SU-DHL-6 (cell line): ENCODE measurements at regions not wholly inside any gene's neighbourhood (a gene's known extent, or its start where the extent isn't known, plus 50 kb on each side); places are given as distances from the start of the nearest gene placed in this dataset.

Experiments
- H2AFZ ChIP-seq: fragments of 200-600 bp; sonication (generic); 2 replicates; pipeline ENCODE4 v1.6.1; 2014; ENCODE audit warnings: low read depth, mild to moderate bottlenecking, moderate library complexity, mixed read lengths, antibody characterized with exemption, low read length; ENCODE audit not compliant: severe bottlenecking
- H3F3A ChIP-seq: fragments of 200-600 bp; shearing (Covaris generic); 2 replicates; pipeline ENCODE4 v1.6.0; 2016; ENCODE audit warnings: antibody characterized with exemption, mild to moderate bottlenecking; ENCODE audit not compliant: insufficient read depth
- H3K27ac ChIP-seq: fragments of 200-600 bp; sonication (generic); 2 replicates; pipeline ENCODE4 v1.5.1; 2016; ENCODE audit warnings: low read depth, mild to moderate bottlenecking, low read length, moderate library complexity, mixed read lengths
- H3K27me3 ChIP-seq: fragments of 200-600 bp; sonication (generic), shearing (Covaris generic); 2 replicates; pipeline ENCODE4 v1.6.0; 2014; ENCODE audit warnings: mild to moderate bottlenecking, low read length
- H3K36me3 ChIP-seq: fragments of 200-600 bp; sonication (generic); 2 replicates; pipeline ENCODE4 v1.6.1; 2014; ENCODE audit warnings: mild to moderate bottlenecking, low read length, mixed read lengths
- H3K4me2 ChIP-seq: fragments of 300-600, 200-600 bp; shearing (Covaris generic), sonication (generic); 2 replicates; pipeline ENCODE4 v1.6.0; 2014; ENCODE audit warnings: low read length, low read depth, mild to moderate bottlenecking; ENCODE audit not compliant: poor library complexity, severe bottlenecking
- H3K4me3 ChIP-seq: fragments of 200-600 bp; sonication (generic); 2 replicates; pipeline ENCODE4 v1.5.1; 2014; ENCODE audit warnings: antibody characterized with exemption, low read length, mild to moderate bottlenecking, mixed read lengths; ENCODE audit not compliant: insufficient read depth, poor library complexity, severe bottlenecking
- H3K79me2 ChIP-seq: fragments of 200-600 bp; sonication (generic); 2 replicates; pipeline ENCODE4 v1.6.1; 2014; ENCODE audit warnings: mild to moderate bottlenecking, low read length, moderate library complexity; ENCODE audit not compliant: insufficient read depth
- H3K9ac ChIP-seq: fragments of 200-600 bp; sonication (generic); 2 replicates; pipeline ENCODE4 v1.7.0; 2014; ENCODE audit warnings: mild to moderate bottlenecking, low read length
- H3K9me2 ChIP-seq: fragments of 200-600 bp; sonication (generic); replicated peaks from 2 replicates; pipeline ENCODE4 v1.6.1; 2014; ENCODE audit warnings: low read length; ENCODE audit not compliant: insufficient read depth
- H3K9me3 ChIP-seq: fragments of 200-600 bp; sonication (generic); 2 replicates; pipeline ENCODE4 v1.6.1; 2014; ENCODE audit warnings: low read length, mixed read lengths; ENCODE audit not compliant: insufficient read depth
- H4K20me1 ChIP-seq: fragments of 200-600 bp; sonication (generic); 2 replicates; pipeline ENCODE4 v1.6.1; 2014; ENCODE audit warnings: low read depth, mild to moderate bottlenecking, antibody characterized with exemption, low read length, moderate library complexity, mixed read lengths
- CTCF ChIP-seq: fragments of 200-600 bp; sonication (generic); IDR thresholded peaks from one replicate; pipeline ENCODE4 v1.5.1; 2017; ENCODE audit warnings: antibody characterized with exemption, mild to moderate bottlenecking, low read length, moderate library complexity; ENCODE audit not compliant: insufficient read depth, poor library complexity, severe bottlenecking
- EZH2phosphoT487 ChIP-seq: fragments of 200-600 bp; sonication (generic), shearing (Covaris generic); conservative IDR thresholded peaks from 2 replicates; pipeline ENCODE4 v1.6.1; 2018; ENCODE audit warnings: mild to moderate bottlenecking, antibody characterized with exemption, low read length, moderate library complexity, mixed read lengths

DNA sequence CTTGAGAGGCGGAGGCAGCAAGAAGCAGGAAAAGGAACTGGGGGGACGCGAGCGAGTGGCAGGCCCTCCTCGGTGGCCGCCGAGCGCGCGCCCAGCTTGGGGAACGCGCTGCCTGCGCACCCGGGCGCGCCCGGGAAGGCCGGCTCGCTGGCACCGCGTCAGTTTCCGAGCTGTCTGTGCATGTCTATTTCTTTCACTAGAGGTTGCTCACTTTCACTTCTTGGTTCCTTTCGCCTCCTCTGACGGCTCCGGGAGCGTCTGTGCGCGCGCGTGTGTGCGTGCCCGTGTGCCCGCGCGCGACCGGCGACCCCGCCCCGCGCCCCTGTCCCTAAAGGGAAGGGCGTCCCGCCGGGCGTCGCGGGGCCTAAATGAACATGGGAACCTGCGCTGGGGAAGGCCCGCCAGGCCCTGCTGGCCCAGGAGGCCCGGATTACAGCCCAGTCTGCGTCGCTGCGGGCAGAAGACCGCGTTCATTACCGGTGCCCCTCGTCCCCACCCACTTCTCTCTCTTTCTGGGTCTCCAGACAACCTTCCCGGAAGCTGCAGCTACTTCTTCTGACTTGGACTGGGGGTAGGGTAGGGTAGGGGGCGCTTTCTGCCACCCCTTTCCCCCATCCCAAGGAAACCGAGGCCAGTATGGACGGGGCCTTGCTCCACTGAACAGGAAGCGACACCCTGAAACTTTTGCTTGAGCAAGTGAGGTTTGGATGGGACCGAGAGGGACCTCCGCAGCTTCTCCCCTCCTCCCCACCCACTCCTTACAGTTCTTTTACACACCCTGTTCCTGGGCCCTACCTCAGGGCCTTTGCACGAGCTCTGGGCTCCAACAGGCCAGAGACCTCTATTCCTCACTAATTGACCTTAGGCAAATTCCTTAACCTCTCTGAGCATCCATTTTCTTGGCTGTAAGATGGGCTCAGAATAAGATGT is 205.8 kb upstream of the IER5L start:
- H3K4me2 ChIP-seq = peak overlapping the region; percentile 40
- no peak overlapping the region for H2AFZ ChIP-seq
- no peaks in the 10 kb centered on the region for H3K36me3 ChIP-seq
- no peak for TF ChIP-seq CTCF
- no peak for TF ChIP-seq EZH2phosphoT487
- no peak overlapping the region for H3K27ac ChIP-seq
- peak overlapping the region; percentile 20 for H3K4me3 ChIP-seq
- H3K79me2 ChIP-seq = no peaks in the 10 kb centered on the region
- H3K9me2 ChIP-seq = no peaks in the 10 kb centered on the region
- H3K9ac ChIP-seq = peak overlapping the region; percentile 25; the same call in 1 of the 2 replicates
- no peaks in the 10 kb centered on the region for H3K9me3 ChIP-seq
- no peaks in the 10 kb centered on the region for H3K27me3 ChIP-seq
- H4K20me1 ChIP-seq = no peaks in the 10 kb centered on the region
- H3F3A ChIP-seq = no peaks in the 10 kb centered on the region

DNA sequence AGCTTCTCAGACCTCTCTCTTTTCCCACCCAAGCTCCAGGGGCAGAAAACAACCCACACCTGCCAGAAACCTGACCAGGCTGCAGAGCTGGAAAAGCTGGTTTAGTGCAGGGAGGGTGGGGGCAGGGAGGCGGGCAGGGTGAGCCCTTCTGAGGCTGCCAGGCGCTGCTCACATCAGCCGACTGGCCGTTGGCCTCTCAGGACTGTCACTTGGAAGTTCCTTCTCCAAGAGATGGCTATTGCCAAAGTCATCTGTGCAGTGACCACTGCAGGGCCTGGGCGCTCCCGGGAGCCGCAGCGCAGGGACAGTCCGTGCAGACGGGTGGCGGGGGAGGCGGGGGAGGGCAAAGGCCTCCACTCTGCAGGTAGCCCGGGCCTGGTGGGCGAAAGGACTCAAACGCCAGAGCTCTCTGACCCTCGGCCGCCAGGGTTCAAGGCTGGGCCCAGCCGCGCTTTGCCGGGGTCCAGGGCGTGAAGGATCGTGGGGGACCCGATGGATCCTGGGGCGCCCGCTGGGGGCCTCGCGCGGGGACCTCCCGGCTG is 205.0 kb upstream of the IER5L start:
- H3K9me3 ChIP-seq = no peaks in the 10 kb centered on the region
- no peaks in the 10 kb centered on the region for H3K9me2 ChIP-seq
- no peak overlapping the region for H2AFZ ChIP-seq
- no peak overlapping the region for H3K4me3 ChIP-seq
- TF ChIP-seq EZH2phosphoT487 = no peak
- no peak for TF ChIP-seq CTCF
- H3K9ac ChIP-seq = no peak overlapping the region; the same call in 1 of the 2 replicates
- no peaks in the 10 kb centered on the region for H3K36me3 ChIP-seq
- no peaks in the 10 kb centered on the region for H4K20me1 ChIP-seq
- H3K4me2 ChIP-seq = peak overlapping the region; percentile 29
- H3K27me3 ChIP-seq = no peaks in the 10 kb centered on the region
- no peaks in the 10 kb centered on the region for H3K79me2 ChIP-seq
- H3K27ac ChIP-seq = no peak overlapping the region
- no peaks in the 10 kb centered on the region for H3F3A ChIP-seq

DNA sequence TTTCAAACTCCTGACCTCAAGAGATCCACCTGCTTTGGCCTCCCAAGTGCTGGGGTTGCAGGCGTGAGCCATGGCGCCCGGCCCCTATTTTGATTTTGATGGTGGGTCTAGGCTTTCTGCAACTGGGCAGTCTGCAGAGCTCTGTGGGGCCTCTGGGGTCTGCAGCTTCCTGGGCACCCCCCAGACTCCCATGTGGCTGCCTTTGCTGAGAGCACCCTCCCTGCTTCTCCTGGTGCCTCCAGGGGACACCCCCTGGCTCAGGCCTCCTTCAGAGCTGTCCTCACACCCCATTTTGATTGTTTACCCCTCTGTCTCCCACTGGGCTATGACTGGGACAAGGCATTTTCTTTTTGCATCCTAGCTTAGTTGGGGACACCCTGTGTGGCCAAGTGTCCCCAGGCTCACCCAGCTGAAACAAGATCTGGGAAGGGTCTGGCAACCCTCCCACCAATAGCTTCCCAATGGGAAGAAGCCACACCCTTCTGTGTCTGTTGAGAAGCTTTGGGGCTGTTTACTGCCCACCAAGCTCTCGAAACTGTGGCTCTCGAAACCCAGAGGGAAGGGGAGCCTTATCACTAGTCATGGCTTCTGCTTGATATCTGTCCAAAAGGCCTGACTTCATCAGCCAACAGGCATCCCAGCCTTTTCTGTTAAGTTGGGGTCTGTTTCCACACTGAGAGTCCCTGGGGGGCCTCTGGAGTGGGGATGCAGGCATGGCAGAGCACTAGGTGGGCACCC is 204.4 kb upstream of the IER5L start:
- Histone ChIP-seq H4K20me1 (no peaks in the 10 kb centered on the region), H2AFZ (no peak overlapping the region), H3K79me2 (no peaks in the 10 kb centered on the region), H3K9me2 (no peaks in the 10 kb centered on the region), H3K9me3 (no peaks in the 10 kb centered on the region), H3K27ac (no peak overlapping the region), H3K4me3 (no peak overlapping the region), H3K9ac (no peak overlapping the region), H3K36me3 (no peaks in the 10 kb centered on the region), H3K4me2 (no peak overlapping the region), H3F3A (no peaks in the 10 kb centered on the region), H3K27me3 (no peaks in the 10 kb centered on the region)
- TF ChIP-seq CTCF = no peak
